PC-9 (cell line): ENCODE measurements at regions not wholly inside any gene's neighbourhood (a gene's known extent, or its start where the extent isn't known, plus 50 kb on each side); places are given as distances from the start of the nearest gene placed in this dataset.

Experiments used
- EZH2 ChIP-seq: fragments of 200-600 bp; sonication (generic); IDR thresholded peaks from 2 replicates; pipeline ENCODE4 v1.8.0; 2017; ENCODE audit warnings: antibody characterized with exemption, low read depth
- TF ChIP-seq, protein P1 (sequence below): fragments of 200-600 bp; sonication (generic); conservative IDR thresholded peaks from 2 replicates; pipeline ENCODE4 v1.6.1; 2017; ENCODE audit warnings: mixed run types, antibody characterized with exemption, mild to moderate bottlenecking, moderate library complexity

DNA sequence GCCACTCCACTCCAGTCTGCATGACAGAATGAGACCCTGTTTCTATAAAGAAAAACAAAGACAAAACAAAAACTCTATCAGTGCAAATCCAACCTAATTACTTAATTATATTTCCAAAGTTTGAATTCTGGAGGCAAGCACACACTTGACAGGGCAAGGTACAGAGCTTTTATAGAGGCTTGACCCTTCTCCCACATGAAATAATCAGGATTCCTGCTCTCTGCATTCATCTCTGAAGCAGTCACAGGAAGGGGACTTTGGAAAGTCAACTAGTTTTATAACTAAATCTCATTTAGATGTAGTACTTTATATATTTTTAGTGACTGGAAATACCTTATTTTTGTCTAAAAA, 91.9 kb upstream of the CHD1 start:
- TF ChIP-seq, protein P1, sequence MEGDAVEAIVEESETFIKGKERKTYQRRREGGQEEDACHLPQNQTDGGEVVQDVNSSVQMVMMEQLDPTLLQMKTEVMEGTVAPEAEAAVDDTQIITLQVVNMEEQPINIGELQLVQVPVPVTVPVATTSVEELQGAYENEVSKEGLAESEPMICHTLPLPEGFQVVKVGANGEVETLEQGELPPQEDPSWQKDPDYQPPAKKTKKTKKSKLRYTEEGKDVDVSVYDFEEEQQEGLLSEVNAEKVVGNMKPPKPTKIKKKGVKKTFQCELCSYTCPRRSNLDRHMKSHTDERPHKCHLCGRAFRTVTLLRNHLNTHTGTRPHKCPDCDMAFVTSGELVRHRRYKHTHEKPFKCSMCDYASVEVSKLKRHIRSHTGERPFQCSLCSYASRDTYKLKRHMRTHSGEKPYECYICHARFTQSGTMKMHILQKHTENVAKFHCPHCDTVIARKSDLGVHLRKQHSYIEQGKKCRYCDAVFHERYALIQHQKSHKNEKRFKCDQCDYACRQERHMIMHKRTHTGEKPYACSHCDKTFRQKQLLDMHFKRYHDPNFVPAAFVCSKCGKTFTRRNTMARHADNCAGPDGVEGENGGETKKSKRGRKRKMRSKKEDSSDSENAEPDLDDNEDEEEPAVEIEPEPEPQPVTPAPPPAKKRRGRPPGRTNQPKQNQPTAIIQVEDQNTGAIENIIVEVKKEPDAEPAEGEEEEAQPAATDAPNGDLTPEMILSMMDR = no peak
- TF ChIP-seq EZH2 = no peak
